Neutrophil (primary cell): ENCODE measurements at regions not wholly inside any gene's neighbourhood (a gene's known extent, or its start where the extent isn't known, plus 50 kb on each side); places are given as distances from the start of the nearest gene placed in this dataset.

Experiments used
- H3K27ac ChIP-seq: fragments of 200-600 bp; sonication (generic); 2 replicates; pipeline ENCODE4 v1.5.1; 2016; ENCODE audit warnings: mild to moderate bottlenecking, moderate library complexity
- H3K27me3 ChIP-seq: fragments of 200-600 bp; sonication (generic); 2 replicates; pipeline ENCODE4 v1.6.0; 2016; ENCODE audit warnings: mild to moderate bottlenecking
- H3K36me3 ChIP-seq: fragments of 200-600 bp; sonication (generic); 2 replicates; pipeline ENCODE4 v1.5.1; 2017
- H3K4me1 ChIP-seq, 2 experiments: fragments of 200-600 bp in 1 of 2; sonication (generic) in 1 of 2; 1 replicate in 1 of 2; 2 replicates in 1 of 2; pipeline versions ENCODE4 v1.5.1 to v1.6.1; 2013 to 2016; ENCODE audit warnings: low read depth in 1 of 2, low read length in 1 of 2, mild to moderate bottlenecking in 1 of 2, moderate library complexity in 1 of 2; ENCODE audit not compliant: control insufficient read depth in 1 of 2, insufficient read depth in 1 of 2
- H3K4me3 ChIP-seq, 2 experiments: fragments of 200-600 bp in 1 of 2; sonication (generic) in 1 of 2; 1 replicate in 1 of 2; 2 replicates in 1 of 2; pipeline ENCODE4 v1.5.1; 2013 to 2016; ENCODE audit warnings: low read depth in 1 of 2, low read length in 1 of 2, mild to moderate bottlenecking in 1 of 2, moderate library complexity in 1 of 2
- H3K9me3 ChIP-seq: fragments of 200-600 bp; sonication (generic); 2 replicates; pipeline ENCODE4 v1.5.1; 2016
- TF ChIP-seq, protein P1 (sequence below): fragments of 200-600 bp; sonication (generic); IDR thresholded peaks from 2 replicates; pipeline ENCODE4 v1.5.1; 2016; ENCODE audit warnings: antibody characterized with exemption

DNA sequence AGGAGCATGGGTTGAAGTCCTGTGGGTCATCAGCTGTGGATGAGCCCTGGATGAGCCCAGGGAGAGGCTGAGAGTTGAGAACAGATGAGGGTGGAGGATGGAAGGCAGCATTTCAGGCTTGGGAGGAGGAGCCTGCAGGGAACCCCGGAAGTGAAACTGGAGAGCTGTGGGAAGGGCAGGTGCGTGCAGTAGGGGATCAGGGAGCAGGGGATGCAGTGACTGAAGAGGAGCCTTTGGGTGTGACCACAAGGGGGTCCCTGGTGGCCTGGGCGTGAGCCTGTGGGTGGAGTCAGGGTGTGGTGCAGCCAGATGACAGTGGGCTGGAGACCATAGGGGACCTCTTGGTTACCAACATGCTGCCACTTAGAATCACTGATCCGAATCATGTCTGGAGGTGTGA is 115.5 kb downstream of the PAPOLA start:
- no peaks in the 10 kb centered on the region for H3K9me3 ChIP-seq
- H3K36me3 ChIP-seq, result no peaks in the 10 kb centered on the region
- no peak overlapping the region for H3K27ac ChIP-seq
- no peaks in the 10 kb centered on the region for H3K4me1 ChIP-seq
- H3K4me3 ChIP-seq, result no peak overlapping the region
- TF ChIP-seq, protein P1, sequence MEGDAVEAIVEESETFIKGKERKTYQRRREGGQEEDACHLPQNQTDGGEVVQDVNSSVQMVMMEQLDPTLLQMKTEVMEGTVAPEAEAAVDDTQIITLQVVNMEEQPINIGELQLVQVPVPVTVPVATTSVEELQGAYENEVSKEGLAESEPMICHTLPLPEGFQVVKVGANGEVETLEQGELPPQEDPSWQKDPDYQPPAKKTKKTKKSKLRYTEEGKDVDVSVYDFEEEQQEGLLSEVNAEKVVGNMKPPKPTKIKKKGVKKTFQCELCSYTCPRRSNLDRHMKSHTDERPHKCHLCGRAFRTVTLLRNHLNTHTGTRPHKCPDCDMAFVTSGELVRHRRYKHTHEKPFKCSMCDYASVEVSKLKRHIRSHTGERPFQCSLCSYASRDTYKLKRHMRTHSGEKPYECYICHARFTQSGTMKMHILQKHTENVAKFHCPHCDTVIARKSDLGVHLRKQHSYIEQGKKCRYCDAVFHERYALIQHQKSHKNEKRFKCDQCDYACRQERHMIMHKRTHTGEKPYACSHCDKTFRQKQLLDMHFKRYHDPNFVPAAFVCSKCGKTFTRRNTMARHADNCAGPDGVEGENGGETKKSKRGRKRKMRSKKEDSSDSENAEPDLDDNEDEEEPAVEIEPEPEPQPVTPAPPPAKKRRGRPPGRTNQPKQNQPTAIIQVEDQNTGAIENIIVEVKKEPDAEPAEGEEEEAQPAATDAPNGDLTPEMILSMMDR, result no peak
- peaks cover 5% of the 10 kb centered on the region for H3K27me3 ChIP-seq

DNA sequence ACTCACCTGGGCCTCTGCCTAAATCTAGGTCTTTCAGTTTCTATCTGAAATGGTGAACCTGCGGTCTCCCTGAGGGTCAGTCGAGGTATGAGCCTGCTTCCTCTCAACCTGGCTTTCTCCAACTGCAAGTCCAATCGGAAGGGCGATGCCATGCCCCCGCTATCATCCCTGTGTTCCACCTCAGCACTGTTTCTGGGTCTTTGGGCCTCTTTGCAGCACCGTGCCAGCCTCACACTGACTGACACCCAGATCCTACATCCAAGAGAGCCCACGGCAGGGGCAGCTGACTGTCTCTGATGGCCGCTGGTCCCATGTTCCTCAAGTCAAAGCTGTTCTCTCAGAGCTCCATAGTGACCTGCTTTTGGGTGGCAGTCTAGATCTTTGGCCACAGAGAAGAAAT is 120.7 kb downstream of the PAPOLA start:
- Histone ChIP-seq H3K36me3 (no peaks in the 10 kb centered on the region), H3K27ac (no peak overlapping the region), H3K9me3 (no peaks in the 10 kb centered on the region), H3K27me3 (peaks cover 15% of the 10 kb centered on the region), H3K4me3 (no peak overlapping the region), H3K4me1 (no peaks in the 10 kb centered on the region)
- TF ChIP-seq, protein P1, result no peak

DNA sequence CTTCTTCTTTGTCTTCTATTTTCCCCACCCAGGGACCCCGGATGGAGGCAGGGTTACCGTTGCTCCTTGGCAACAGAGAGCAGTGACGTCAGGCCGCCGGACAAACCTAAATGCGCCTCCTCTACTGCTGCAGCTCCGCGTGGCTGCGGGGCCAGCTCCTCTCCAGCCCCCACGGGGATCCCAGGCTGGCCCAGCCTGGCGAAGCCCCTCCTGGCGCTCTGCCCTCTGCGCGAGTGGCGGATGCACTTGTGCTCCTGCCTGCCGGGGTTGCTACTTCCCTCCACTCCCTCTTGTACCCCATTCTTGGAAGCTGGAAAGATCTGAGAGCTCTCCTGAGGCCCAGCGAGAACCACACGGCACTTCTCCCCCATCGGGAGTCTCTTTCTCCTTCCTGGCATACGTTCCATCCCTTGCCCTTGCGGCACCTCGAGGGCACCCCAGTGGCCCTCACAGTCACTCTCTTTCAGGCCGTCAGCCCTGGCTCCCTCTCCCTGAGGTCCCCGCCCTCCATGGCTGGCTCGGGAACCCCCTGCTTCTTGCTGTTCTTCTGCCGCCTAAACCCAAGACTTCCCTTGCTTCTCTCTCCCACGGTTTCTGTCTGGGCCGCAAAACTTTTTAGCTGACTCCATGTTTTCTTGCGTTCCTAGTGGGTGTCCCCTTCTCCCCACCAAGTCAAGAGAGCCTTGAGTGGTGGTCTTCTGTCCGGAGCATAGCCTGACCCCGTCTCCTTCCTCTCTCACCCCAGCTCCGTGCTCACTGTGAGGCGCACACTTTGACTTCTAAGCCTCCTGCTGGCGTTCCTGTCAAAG is 121.7 kb downstream of the PAPOLA start:
- no peak overlapping the region for H3K27ac ChIP-seq
- H3K4me3 ChIP-seq, result no peak overlapping the region
- TF ChIP-seq, protein P1, result no peak
- H3K36me3 ChIP-seq, result no peaks in the 10 kb centered on the region
- peaks cover 19% of the 10 kb centered on the region for H3K27me3 ChIP-seq
- no peaks in the 10 kb centered on the region for H3K9me3 ChIP-seq
- no peaks in the 10 kb centered on the region for H3K4me1 ChIP-seq

DNA sequence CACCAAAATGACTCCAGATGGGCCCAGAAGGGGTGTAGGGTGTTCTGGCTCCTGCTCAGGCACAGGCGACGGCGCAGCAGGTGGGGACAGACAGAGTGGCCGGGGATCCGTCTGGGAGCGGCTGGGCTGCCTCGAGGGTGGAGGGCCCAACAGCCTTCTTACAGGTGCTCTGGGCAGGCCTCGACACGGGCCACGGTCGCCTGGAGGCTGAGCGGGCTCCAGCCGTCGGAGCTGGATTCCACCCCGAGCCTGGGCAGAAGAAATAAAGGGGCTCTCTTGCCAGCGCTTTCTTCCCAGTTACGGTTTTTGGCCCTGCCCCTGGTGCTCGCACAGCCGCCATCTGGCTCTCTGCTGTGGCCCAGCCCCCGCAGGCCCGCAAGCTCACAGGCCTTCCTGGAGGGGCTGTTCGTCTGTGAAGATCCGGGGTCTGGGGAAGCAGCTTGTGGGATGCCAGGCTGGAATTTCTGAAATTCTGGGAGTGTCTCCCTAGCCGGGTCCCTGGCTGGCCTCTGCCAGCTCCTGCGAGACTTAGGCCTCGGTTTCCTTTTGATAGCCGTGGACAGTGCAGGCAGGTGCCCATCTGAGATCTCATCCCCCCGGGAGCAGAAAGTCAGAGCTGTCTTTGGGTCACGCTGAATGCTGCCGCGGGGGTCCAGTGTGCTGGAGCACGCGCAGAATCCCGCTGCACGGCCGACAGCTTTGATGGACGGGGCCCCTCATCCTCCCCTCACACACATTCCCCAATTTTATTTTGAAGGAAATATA is 122.7 kb downstream of the PAPOLA start:
- no peak overlapping the region for H3K4me3 ChIP-seq
- peaks cover 19% of the 10 kb centered on the region for H3K27me3 ChIP-seq
- H3K9me3 ChIP-seq, result no peaks in the 10 kb centered on the region
- TF ChIP-seq, protein P1, result no peak
- H3K27ac ChIP-seq, result no peak overlapping the region
- H3K4me1 ChIP-seq, result no peaks in the 10 kb centered on the region
- H3K36me3 ChIP-seq, result no peaks in the 10 kb centered on the region

DNA sequence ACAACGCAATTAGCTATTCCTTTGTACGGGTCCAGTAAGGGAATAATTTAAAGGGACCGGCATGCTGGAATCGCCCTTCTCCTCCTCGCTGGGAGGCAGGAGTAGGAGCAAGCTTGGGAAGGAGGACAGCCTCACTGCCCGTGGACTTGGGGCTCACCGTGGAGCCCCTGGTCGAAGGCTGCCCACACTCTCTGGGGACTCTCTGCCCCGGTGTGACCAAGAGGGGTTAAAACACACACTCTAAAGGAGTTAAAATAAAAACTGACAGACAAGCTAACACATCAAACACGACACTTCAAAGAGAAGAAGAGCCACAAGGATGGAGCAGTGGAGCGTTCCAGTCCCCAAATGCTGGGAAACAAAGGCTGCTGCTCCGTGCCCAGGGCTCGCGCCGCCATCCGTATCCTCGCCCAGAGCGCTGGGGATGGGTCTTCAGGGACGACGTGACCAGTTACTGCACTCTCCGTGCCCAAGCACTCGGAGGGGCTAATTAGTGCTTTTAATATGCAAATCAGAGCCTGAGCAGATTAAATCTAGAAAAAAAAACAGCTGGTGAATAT is 123.3 kb downstream of the PAPOLA start:
- Histone ChIP-seq H3K27ac (no peak overlapping the region), H3K9me3 (no peaks in the 10 kb centered on the region), H3K4me3 (no peak overlapping the region), H3K4me1 (no peaks in the 10 kb centered on the region), H3K36me3 (no peaks in the 10 kb centered on the region), H3K27me3 (peaks cover 19% of the 10 kb centered on the region)
- TF ChIP-seq, protein P1, result no peak
